ENCODE measurements at regions not wholly inside any gene's neighbourhood (a gene's known extent, or its start where the extent isn't known, plus 50 kb on each side); places are given as distances from the start of the nearest gene placed in this dataset.

GRCh38 chr9:20040991-20041696 is 252.3 kb upstream of the SLC24A2 start:
- Histone ChIP-seq H3K79me2 (no peaks in the 10 kb centered on the region), H3K36me3 (ENCODE audit: control insufficient read depth, insufficient read depth, low read length) (no peaks in the 10 kb centered on the region), H3K9me3 (ENCODE audit: control insufficient read depth, low read length) (no peaks in the 10 kb centered on the region), H3K4me2 (ENCODE audit: low read length) (no peak overlapping the region), H3K4me3 (ENCODE audit: low read depth, low read length) (no peak overlapping the region), H3K9ac (no peak overlapping the region), H2AFZ (no peak overlapping the region), H3K27ac (no peak overlapping the region), H3K4me1 (no peaks in the 10 kb centered on the region), H3K27me3 (ENCODE audit: control insufficient read depth, insufficient read depth, low read length) (no peaks in the 10 kb centered on the region)
- no peak for TF ChIP-seq CTCF (IDR thresholded peaks at IDR 0.05)

- Histone ChIP-seq H3K27me3 (ENCODE audit: control insufficient read depth, insufficient read depth, low read length) (no peaks in the 10 kb centered on the region), H3K36me3 (ENCODE audit: control insufficient read depth, insufficient read depth, low read length) (no peaks in the 10 kb centered on the region), H3K27ac (no peak overlapping the region), H3K4me2 (ENCODE audit: low read length) (no peak overlapping the region), H3K4me1 (no peaks in the 10 kb centered on the region), H3K79me2 (no peaks in the 10 kb centered on the region), H2AFZ (no peak overlapping the region), H3K4me3 (ENCODE audit: low read depth, low read length) (no peak overlapping the region), H3K9ac (no peak overlapping the region), H3K9me3 (ENCODE audit: control insufficient read depth, low read length) (no peaks in the 10 kb centered on the region)
- TF ChIP-seq CTCF (IDR thresholded peaks at IDR 0.05), result no peak
Measured at GRCh38 chr9:20037699-20038098, 248.9 kb upstream of the SLC24A2 start.

GRCh38 chr9:20033511-20033910 is 244.7 kb upstream of the SLC24A2 start:
- Histone ChIP-seq H3K4me3 (ENCODE audit: low read depth, low read length) (no peak overlapping the region), H3K4me2 (ENCODE audit: low read length) (no peak overlapping the region), H3K9me3 (ENCODE audit: control insufficient read depth, low read length) (no peaks in the 10 kb centered on the region), H3K9ac (no peak overlapping the region), H3K4me1 (no peaks in the 10 kb centered on the region), H3K79me2 (no peaks in the 10 kb centered on the region), H3K27me3 (ENCODE audit: control insufficient read depth, insufficient read depth, low read length) (no peaks in the 10 kb centered on the region), H3K27ac (no peak overlapping the region), H3K36me3 (ENCODE audit: control insufficient read depth, insufficient read depth, low read length) (no peaks in the 10 kb centered on the region), H2AFZ (no peak overlapping the region)
- no peak for TF ChIP-seq CTCF (IDR thresholded peaks at IDR 0.05)

GRCh38 chr9:20032413-20033006 is 243.7 kb upstream of the SLC24A2 start:
- no peak overlapping the region for H3K4me2 ChIP-seq (ENCODE audit: low read length)
- no peaks in the 10 kb centered on the region for H3K79me2 ChIP-seq
- no peak for TF ChIP-seq CTCF (IDR thresholded peaks at IDR 0.05)

GRCh38 chr9:20031836-20032235 is 243.0 kb upstream of the SLC24A2 start:
- H3K4me1 ChIP-seq, result no peaks in the 10 kb centered on the region
- no peak overlapping the region for H2AFZ ChIP-seq
- H3K4me2 ChIP-seq (ENCODE audit: low read length), result no peak overlapping the region
- H3K79me2 ChIP-seq, result no peaks in the 10 kb centered on the region
- no peak overlapping the region for H3K27ac ChIP-seq
- H3K27me3 ChIP-seq (ENCODE audit: control insufficient read depth, insufficient read depth, low read length), result no peaks in the 10 kb centered on the region
- no peak overlapping the region for H3K4me3 ChIP-seq (ENCODE audit: low read depth, low read length)
- no peak overlapping the region for H3K9ac ChIP-seq
- H3K9me3 ChIP-seq (ENCODE audit: control insufficient read depth, low read length), result no peaks in the 10 kb centered on the region
- TF ChIP-seq CTCF (IDR thresholded peaks at IDR 0.05), result no peak
- H3K36me3 ChIP-seq (ENCODE audit: control insufficient read depth, insufficient read depth, low read length), result no peaks in the 10 kb centered on the region

More at GRCh38 chr9:20032413-20033006, 243.7 kb upstream of the SLC24A2 start:
- Histone ChIP-seq H3K9ac (no peak overlapping the region), H2AFZ (no peak overlapping the region), H3K36me3 (ENCODE audit: control insufficient read depth, insufficient read depth, low read length) (no peaks in the 10 kb centered on the region), H3K4me3 (ENCODE audit: low read depth, low read length) (no peak overlapping the region), H3K27me3 (ENCODE audit: control insufficient read depth, insufficient read depth, low read length) (no peaks in the 10 kb centered on the region), H3K9me3 (ENCODE audit: control insufficient read depth, low read length) (no peaks in the 10 kb centered on the region), H3K4me1 (no peaks in the 10 kb centered on the region), H3K27ac (no peak overlapping the region)
